Loucy (cell line): ENCODE measurements at regions not wholly inside any gene's neighbourhood (a gene's known extent, or its start where the extent isn't known, plus 50 kb on each side); places are given as distances from the start of the nearest gene placed in this dataset.
"Not testable (repeated sequence)": the region's sequence is repeated elsewhere in the genome, so short reads cannot be mapped to it uniquely, and the experiment has no call there.

Source experiments
- EZH2phosphoT487 ChIP-seq: fragments of 200-600 bp; IDR thresholded peaks from 2 replicates; pipeline ENCODE4 v1.6.1; 2018; ENCODE audit warnings: antibody characterized with exemption, mild to moderate bottlenecking, moderate library complexity, borderline replicate concordance
- TF ChIP-seq, protein P1 (sequence below): fragments of 200-600 bp; sonication (generic); conservative IDR thresholded peaks from 2 replicates; pipeline ENCODE4 v1.5.1; 2014; ENCODE audit warnings: mild to moderate bottlenecking, antibody characterized with exemption, low read length

DNA sequence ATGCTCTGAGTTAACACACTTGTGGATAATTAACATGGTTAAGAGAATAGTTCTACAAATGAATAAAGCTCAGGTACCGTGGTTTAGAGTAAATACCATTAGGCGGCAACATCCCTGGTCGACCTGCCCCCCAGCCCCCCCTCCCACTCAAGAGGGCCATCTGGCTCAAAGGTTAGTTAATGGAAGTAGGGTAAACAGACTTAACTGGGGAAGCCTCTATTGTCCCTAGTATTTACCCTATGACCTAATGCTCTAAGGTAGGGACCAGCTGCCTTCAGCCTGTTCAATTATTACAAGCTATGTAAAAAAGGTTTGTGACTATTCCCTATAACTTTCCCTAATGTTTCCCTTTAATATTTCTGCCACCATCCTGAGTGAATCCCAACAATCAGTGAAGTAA lies 711.4 kb upstream of the HS3ST5 start:
- TF ChIP-seq, protein P1, sequence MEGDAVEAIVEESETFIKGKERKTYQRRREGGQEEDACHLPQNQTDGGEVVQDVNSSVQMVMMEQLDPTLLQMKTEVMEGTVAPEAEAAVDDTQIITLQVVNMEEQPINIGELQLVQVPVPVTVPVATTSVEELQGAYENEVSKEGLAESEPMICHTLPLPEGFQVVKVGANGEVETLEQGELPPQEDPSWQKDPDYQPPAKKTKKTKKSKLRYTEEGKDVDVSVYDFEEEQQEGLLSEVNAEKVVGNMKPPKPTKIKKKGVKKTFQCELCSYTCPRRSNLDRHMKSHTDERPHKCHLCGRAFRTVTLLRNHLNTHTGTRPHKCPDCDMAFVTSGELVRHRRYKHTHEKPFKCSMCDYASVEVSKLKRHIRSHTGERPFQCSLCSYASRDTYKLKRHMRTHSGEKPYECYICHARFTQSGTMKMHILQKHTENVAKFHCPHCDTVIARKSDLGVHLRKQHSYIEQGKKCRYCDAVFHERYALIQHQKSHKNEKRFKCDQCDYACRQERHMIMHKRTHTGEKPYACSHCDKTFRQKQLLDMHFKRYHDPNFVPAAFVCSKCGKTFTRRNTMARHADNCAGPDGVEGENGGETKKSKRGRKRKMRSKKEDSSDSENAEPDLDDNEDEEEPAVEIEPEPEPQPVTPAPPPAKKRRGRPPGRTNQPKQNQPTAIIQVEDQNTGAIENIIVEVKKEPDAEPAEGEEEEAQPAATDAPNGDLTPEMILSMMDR: not testable (repeated sequence)
- TF ChIP-seq EZH2phosphoT487: not testable (repeated sequence)
